ENCODE measurements at regions not wholly inside any gene's neighbourhood (a gene's known extent, or its start where the extent isn't known, plus 50 kb on each side); places are given as distances from the start of the nearest gene placed in this dataset.

DNA sequence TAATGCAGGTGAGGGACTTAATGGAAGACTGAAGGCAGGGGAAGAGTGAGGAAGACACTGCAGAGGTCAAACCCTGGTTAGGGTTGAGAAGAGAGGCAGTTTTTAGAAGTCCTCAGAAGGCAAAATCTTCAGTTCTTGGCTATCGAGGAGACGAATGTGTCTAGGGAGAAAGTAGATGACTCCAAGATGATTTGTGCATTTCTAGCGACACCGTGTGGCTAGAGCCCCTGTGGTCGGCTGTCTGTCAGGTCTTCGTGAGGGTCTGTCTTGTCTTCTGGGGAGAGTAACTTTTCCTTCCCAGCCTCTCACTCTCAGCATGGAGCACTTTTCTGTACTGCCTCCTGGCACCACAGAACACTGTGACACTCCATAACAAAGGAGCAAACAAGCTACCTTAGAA is 458.1 kb downstream of the STIM2 start:
- no peaks in the 10 kb centered on the region for H3K27me3 ChIP-seq
- intact Hi-C loops (cut with DNase I; ENCODE audit: low total_unique reads), result no loop called here
- TF ChIP-seq POLR2AphosphoS5 (IDR thresholded peaks at IDR 0.05) (no peak), POLR2A (IDR thresholded peaks at IDR 0.05) (no peak)
- TF ChIP-seq, protein P1, sequence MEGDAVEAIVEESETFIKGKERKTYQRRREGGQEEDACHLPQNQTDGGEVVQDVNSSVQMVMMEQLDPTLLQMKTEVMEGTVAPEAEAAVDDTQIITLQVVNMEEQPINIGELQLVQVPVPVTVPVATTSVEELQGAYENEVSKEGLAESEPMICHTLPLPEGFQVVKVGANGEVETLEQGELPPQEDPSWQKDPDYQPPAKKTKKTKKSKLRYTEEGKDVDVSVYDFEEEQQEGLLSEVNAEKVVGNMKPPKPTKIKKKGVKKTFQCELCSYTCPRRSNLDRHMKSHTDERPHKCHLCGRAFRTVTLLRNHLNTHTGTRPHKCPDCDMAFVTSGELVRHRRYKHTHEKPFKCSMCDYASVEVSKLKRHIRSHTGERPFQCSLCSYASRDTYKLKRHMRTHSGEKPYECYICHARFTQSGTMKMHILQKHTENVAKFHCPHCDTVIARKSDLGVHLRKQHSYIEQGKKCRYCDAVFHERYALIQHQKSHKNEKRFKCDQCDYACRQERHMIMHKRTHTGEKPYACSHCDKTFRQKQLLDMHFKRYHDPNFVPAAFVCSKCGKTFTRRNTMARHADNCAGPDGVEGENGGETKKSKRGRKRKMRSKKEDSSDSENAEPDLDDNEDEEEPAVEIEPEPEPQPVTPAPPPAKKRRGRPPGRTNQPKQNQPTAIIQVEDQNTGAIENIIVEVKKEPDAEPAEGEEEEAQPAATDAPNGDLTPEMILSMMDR (IDR thresholded peaks at IDR 0.05), result no peak
- no peaks in the 10 kb centered on the region for H3K4me1 ChIP-seq
- H3K27ac ChIP-seq, result no peak overlapping the region
- no peaks in the 10 kb centered on the region for H3K9me3 ChIP-seq
- no peaks in the 10 kb centered on the region for H3K36me3 ChIP-seq
- no peak overlapping the region for H3K4me3 ChIP-seq
- DNase-seq (ENCODE audit: low spot score in 2 of 2), result no peak

DNA sequence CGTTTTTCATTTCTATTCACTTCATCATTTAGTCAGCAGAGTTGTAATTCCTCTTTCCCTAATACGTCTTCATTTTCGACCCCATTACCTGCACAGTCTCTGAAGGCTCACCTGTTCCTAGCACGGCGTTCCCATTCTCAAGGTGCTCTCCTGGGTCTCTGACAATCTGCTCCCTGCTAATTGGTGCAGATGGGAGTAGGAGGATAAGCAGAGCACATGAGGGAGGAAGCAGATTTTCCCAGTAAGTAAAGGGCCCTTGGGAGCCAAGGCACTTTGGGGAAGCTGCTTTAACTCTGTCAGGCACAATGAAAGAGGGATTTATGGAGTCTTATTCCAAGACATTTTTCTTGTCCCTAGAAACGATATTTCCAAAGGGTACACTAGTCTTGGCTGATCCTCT is 466.4 kb downstream of the STIM2 start:
- H3K27me3 ChIP-seq, result no peaks in the 10 kb centered on the region
- no peaks in the 10 kb centered on the region for H3K36me3 ChIP-seq
- no peaks in the 10 kb centered on the region for H3K4me1 ChIP-seq
- no peak overlapping the region for H3K27ac ChIP-seq
- no peaks in the 10 kb centered on the region for H3K9me3 ChIP-seq
- no peak overlapping the region for H3K4me3 ChIP-seq
- intact Hi-C loops (cut with DNase I; ENCODE audit: low total_unique reads), result no loop called here
- no peak for DNase-seq (ENCODE audit: low spot score in 2 of 2)
- TF ChIP-seq POLR2AphosphoS5 (IDR thresholded peaks at IDR 0.05), result no peak
- TF ChIP-seq, protein P1 (IDR thresholded peaks at IDR 0.05), result no peak
- TF ChIP-seq POLR2A (IDR thresholded peaks at IDR 0.05), result no peak

DNA sequence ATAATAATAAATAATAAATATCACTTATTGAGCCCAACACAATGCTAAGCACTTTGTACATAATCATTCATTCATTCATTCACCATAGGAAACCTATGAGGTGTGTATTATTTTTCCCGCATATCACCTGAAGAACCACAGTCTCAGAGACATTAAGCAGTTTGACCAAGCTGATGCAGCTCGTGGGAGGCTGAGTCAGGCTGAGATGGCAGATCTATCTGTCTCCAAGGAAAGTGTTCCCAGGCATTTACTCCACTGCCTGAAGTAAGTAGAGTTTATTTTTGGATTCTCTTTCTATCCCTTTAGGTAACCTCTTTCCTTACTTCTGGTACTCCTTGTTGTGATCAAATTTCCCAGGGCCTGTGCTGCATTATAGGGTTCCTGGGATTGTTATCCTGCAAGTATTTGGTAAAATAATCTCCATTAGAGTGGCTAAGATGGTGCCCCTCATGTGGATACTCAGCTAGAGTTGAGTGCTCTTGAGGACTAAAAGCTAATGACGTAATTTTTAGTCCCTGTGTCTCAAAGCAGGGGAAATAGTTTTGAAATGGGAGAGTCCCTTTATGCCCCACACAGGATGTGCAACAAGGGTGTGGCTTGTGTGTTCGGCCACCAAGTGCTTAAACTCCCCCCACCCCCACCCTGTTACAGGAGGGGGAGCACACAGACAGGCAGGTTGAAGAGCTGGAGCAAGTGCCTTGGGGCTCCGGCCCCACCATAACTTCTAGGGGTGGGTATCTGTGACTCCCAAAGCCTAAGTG is 467.0 kb downstream of the STIM2 start:
- no peaks in the 10 kb centered on the region for H3K4me1 ChIP-seq
- no peak overlapping the region for H3K27ac ChIP-seq
- no peaks in the 10 kb centered on the region for H3K27me3 ChIP-seq
- H3K4me3 ChIP-seq, result no peak overlapping the region
- H3K36me3 ChIP-seq, result no peaks in the 10 kb centered on the region
- no peak for DNase-seq (ENCODE audit: low spot score in 2 of 2)
- intact Hi-C loops (cut with DNase I; ENCODE audit: low total_unique reads), result no loop called here
- no peak for TF ChIP-seq POLR2AphosphoS5 (IDR thresholded peaks at IDR 0.05)
- TF ChIP-seq POLR2A (IDR thresholded peaks at IDR 0.05), result no peak
- TF ChIP-seq, protein P1 (IDR thresholded peaks at IDR 0.05), result no peak
- H3K9me3 ChIP-seq, result no peaks in the 10 kb centered on the region

DNA sequence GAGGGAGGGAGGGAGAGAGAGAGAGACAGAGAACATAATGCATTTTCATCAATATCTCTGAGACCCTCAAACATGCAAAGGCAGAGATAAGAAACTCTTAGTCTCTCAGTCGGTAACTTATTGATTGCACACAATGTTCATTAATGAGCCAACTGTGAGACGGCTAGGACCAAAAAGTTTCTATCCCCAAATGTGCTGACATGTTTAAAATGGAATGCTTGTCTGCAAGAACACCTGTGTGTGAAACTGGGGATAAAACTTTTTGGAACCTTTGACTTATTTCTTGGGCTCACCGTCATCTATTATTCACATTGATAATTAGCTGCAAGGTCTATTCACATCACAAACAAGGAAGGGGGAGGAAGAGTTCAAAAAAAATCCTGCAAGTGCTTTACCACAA is 477.9 kb downstream of the STIM2 start:
- no peak for DNase-seq (ENCODE audit: low spot score in 2 of 2)
- TF ChIP-seq POLR2AphosphoS5 (IDR thresholded peaks at IDR 0.05) (no peak), POLR2A (IDR thresholded peaks at IDR 0.05) (no peak)
- TF ChIP-seq, protein P1 (IDR thresholded peaks at IDR 0.05), result no peak
- no peaks in the 10 kb centered on the region for H3K4me1 ChIP-seq

DNA sequence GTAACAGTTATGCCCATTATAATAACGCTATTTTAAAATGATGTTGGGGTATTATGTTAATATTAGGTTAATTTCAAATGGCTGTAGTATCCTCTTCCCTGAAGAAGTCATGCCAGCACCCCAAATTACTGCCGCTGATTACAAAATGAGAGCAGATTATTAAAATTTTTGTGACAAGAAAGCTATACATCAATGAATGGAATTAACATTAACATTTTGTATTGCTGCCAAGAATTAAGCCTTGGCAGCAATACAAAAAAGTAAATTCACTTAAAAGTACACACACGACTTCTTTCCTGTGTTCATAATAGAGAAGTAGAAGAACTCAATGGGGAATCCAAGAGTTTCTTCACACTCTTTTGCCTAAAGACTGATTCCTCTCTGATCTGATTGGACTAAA is 482.8 kb downstream of the STIM2 start:
- Histone ChIP-seq H3K36me3 (no peaks in the 10 kb centered on the region), H3K9me3 (no peaks in the 10 kb centered on the region), H3K27ac (no peak overlapping the region), H3K4me1 (no peaks in the 10 kb centered on the region), H3K4me3 (no peak overlapping the region), H3K27me3 (no peaks in the 10 kb centered on the region)
- intact Hi-C loops (cut with DNase I; ENCODE audit: low total_unique reads), result no loop called here
- DNase-seq (ENCODE audit: low spot score in 2 of 2), result no peak
- TF ChIP-seq POLR2A (IDR thresholded peaks at IDR 0.05), result no peak
- TF ChIP-seq POLR2AphosphoS5 (IDR thresholded peaks at IDR 0.05), result no peak
- TF ChIP-seq, protein P1 (IDR thresholded peaks at IDR 0.05), result no peak

More for the DNA sequence above, 477.9 kb downstream of the STIM2 start:
- intact Hi-C loops (cut with DNase I; ENCODE audit: low total_unique reads), result no loop called here
- H3K27me3 ChIP-seq, result no peaks in the 10 kb centered on the region
- H3K36me3 ChIP-seq, result no peaks in the 10 kb centered on the region
- H3K27ac ChIP-seq, result no peak overlapping the region
- no peak overlapping the region for H3K4me3 ChIP-seq
- H3K9me3 ChIP-seq, result no peaks in the 10 kb centered on the region
